HG03460 (cell line): ENCODE measurements at regions not wholly inside any gene's neighbourhood (a gene's known extent, or its start where the extent isn't known, plus 50 kb on each side); places are given as distances from the start of the nearest gene placed in this dataset.

Experiments used
- ATAC-seq: cut with Tn5 transposase; IDR thresholded peaks from one replicate; pipeline ENCODE4 v1.9.1; 2021; ENCODE audit not compliant: unreplicated experiment

DNA sequence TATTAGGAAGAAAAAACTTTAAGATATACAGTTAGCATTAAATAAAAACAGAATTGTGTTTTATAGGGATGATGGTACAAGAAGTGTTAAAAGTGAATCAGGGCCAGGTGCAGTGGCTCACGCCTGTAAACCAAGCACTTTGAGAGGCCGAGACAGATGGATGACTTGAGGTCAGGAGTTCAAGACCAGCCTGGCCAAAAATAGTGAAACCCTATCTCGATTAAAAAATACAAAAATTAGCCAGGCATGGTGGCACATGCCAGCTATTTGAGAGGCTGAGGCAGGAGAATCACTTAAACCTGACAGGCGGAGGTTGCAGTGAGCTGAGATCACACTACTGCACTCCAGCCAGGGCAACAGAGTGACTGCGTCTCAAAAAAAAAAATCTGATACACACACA lies 282.9 kb upstream of the ATP10B start:
- no peak for ATAC-seq

GRCh38 chr5:161134083-161134482 lies 282.1 kb upstream of the ATP10B start:
- ATAC-seq = no peak

DNA sequence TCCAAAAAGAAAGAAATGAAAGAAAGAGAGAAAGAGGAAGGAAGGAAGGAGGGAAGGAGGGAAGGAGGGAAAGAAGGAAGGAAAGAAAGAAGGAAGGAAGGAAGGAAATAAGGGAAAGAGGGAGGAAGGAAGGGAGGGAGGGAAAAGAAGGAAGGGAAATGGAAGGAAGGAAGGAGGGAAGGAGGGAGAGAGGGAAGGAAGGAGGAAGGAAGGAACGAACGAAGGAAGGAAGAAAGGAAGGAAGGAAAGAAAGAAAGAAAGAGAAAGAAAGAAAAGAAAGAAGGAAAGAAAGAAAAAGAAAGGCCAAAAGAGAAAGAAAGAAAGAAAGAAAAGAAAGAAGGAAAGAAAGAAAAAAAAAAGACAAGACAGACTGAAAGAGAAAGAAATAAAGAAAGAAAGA lies 263.9 kb upstream of the ATP10B start:
- no peak for ATAC-seq

- ATAC-seq = no peak
Measured at GRCh38 chr5:161112371-161112770, 260.4 kb upstream of the ATP10B start.

GRCh38 chr5:161105525-161105924 lies 253.5 kb upstream of the ATP10B start:
- no peak for ATAC-seq

- no peak for ATAC-seq
Measured at GRCh38 chr5:161098516-161098915, 246.5 kb upstream of the ATP10B start.

DNA sequence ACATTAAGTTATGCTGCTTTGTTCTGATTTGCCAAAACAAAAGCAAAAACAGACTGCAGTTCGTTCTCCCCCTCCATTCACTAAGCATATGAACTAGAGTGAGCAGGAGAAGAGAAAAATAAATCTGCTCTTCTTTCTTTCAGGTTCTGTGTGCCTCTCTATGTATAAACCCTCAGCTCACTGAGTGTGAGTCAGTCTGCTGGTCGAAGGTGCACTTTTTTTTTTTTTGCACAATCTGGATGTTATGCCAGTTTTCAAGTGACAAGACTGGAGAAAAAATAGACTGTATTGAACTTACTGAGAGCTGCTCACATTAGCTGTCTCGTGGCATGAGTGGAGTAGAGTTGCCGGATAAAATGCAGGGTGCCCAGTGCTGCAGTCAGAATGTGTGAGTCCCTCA lies 244.6 kb upstream of the ATP10B start:
- ATAC-seq = no peak

DNA sequence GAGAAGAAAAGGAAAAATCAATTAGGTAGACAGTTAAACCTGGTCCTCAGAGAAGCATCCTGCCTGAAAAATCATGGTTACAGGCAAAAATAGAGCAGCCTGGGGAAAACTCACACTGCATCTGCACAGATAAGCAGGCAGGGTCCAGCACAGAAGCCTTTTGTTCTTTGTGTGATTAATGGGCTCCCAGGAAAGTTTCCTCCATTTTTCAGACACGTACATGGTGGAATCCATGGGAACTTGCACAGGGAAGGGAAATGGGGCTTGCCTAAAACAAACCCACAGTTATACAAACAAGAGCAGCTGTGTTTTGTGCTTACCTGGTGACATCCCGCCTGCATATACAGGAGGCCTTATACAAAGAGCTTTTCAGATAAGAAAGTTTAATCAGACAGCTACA lies 243.9 kb upstream of the ATP10B start:
- ATAC-seq = no peak

- ATAC-seq = no peak
Measured at GRCh38 chr5:161094411-161094810, 242.4 kb upstream of the ATP10B start.

- no peak for ATAC-seq
Measured at GRCh38 chr5:161093100-161093499, 241.1 kb upstream of the ATP10B start.

- ATAC-seq = no peak
Measured at GRCh38 chr5:161089569-161089968, 237.6 kb upstream of the ATP10B start.

GRCh38 chr5:161086461-161086860 lies 234.4 kb upstream of the ATP10B start:
- no peak for ATAC-seq

DNA sequence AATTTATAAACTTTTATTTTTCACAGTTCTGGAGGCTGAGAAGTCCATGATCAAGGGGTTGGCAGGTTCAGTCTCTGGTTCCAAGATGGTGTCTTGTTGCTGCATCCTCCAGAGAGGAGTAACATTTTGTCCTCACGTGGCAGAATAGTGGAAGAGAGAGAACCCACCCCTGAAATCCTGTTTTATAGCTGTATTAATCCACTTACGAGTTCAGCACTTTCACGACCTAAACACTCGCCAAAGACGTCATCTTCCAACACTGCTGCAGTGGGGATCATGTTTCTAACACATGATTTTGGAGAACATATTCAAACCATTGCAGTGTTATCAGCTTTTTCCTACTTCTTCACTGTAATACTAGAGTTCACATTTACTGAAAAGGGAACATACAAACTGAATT lies 233.0 kb upstream of the ATP10B start:
- no peak for ATAC-seq

DNA sequence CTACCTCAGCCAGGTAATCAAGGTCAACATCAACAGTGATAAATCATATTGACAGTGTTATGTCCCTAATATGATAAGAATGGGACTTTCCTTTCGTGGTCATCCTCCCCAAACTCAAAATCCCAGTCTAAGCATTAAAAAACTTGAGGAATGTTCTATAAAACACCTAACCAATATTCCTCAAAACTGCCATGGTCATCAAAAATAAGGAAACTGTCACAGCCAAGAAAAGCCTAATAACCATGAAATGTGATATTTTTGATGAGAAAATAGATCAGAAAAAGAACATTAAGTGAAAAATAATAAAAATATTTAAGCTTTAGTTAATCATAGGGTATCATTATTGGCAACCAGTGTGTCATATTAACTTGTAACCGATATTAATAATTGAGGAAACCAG lies 232.1 kb upstream of the ATP10B start:
- ATAC-seq = no peak

DNA sequence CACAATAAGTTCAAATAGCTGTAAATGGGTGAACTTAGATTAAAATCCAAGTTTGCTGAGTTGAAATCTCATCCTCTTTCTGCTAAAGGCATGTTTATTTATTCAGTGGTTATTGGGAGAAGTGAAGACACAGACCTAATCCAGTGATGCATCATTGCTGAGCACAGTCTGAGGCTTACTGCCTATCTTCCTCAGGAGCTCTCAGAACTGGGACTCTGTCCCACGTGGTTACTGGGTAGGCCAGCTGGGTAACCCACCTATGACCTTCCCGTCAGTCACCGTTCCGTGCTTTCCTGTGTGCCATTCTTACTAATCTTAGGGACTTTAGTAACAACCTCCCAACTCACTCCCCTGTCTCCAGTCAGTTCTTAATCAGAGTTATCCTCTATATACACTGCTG lies 226.8 kb upstream of the ATP10B start:
- ATAC-seq = no peak

- no peak for ATAC-seq
Measured at GRCh38 chr5:161077936-161078545, 226.0 kb upstream of the ATP10B start.

DNA sequence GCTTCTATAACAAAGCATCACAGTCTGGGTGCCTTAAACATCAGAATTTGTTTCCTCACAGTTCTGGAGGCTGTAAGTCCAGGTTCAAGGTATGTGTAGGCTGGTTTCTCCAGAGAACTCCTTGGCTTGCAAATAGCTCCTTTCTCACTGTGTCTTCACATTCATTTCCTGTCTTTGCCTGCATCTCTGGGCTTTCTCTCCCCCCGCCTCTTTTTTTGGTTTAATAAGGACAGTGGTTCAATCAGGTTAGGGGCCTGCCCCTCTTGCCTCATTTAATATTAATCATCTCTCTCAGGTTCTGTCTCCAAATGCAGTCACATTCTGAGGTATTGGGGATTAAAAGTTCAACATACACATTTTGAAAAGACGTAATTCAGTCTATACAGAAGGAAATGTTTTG lies 225.5 kb upstream of the ATP10B start:
- no peak for ATAC-seq

DNA sequence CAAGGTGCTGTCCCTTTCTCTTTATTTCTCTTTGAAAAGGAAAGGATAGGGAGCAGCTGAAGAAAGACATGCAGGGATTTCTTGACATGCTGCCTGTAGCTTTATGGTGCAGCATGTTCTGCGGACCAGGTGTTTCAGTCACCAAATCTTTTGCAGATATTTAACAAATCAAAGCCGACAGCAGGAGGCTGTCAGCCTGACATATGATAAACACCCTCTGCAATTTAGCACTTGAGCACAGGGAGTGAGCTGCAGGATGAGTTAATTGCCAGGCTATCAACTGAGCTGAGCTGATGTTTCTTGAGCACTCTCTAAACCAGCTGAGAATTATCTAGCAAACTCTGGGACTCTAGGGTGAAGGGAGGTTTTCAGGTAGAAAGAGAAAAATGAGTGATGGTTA lies 212.8 kb upstream of the ATP10B start:
- no peak for ATAC-seq

GRCh38 chr5:161064297-161064696 lies 212.3 kb upstream of the ATP10B start:
- ATAC-seq = no peak

DNA sequence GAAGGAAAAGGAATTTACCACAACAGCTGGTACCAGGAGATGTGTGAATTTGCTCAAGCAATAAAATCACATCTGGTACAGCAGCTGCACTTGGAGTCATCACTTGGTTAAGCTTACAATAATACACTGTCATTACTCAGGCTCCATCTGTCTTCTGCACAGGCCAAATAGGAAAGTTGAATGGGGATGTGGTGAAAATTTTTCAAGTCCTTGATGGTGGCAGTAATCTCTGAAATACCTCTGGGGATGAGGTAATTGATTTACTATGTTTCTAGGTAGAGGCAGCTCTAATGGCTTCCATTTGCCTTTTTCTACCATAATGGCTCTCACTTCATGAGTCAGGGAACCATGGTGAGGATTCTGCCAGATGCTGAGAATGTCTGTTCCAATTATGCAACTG lies 206.8 kb upstream of the ATP10B start:
- ATAC-seq = no peak

- no peak for ATAC-seq
Measured at GRCh38 chr5:161051920-161052500, 200.0 kb upstream of the ATP10B start.

GRCh38 chr5:161047024-161047423 lies 195.0 kb upstream of the ATP10B start:
- no peak for ATAC-seq

- ATAC-seq = no peak
Measured at GRCh38 chr5:161042862-161043261, 190.9 kb upstream of the ATP10B start.
